ENCODE measurements at regions not wholly inside any gene's neighbourhood (a gene's known extent, or its start where the extent isn't known, plus 50 kb on each side); places are given as distances from the start of the nearest gene placed in this dataset.
"Not testable (repeated sequence)": the region's sequence is repeated elsewhere in the genome, so short reads cannot be mapped to it uniquely, and the experiment has no call there.

DNA sequence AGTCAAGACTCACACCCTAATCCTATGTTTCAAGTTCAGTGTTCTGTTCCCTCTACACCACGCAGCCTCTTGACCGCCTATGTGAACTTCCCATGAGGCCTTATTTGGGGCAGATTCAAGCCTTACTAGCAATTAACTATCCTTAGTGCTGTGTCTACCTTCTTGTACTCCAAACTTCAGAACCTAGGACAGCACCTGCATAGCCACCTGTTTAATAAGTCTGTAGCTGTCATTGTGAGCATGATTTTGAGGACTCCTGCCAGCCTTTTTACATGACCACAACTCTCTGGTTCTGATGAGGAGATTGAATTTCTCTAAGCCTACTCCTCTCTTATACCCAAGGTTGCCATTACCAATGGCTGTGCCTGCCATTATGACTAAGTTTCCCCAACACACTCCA is 50.8 kb upstream of the PCSK1 start:
- H3K36me3 ChIP-seq (replicated peaks) = no peaks in the 10 kb centered on the region
- peak; percentile 8 to 40 for DNase-seq (ENCODE audit: low spot score in 2 of 2)
- H3K4me1 ChIP-seq = no peaks in the 10 kb centered on the region
- no peaks in the 10 kb centered on the region for H3K9me3 ChIP-seq
- no peak overlapping the region for H3K4me3 ChIP-seq
- in situ Hi-C loops (cut with MboI; ENCODE audit: low sequenced_read_pairs) = no loop called here
- H3K27me3 ChIP-seq (ENCODE audit: low read depth) = peaks cover 3% of the 10 kb centered on the region; the same call in 1 of the 2 replicates

DNA sequence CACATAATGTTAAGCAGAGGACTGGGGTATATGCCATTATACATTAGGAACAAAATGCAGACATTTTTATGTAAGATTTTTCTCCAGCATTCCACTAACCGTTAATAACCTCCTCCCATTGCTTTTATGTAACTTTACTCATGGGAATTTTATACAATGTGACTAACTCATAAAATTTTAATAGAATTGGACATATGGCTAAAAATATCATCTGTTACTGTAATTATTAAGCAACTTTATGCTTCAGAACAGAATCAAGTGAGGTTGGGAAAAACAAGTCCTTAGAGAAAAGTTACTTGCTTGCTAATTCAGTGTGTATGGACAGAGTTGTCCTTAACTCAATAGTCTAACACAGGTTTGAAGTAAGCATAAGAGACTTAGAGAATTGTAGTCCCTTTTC is 54.8 kb upstream of the PCSK1 start:
- Histone ChIP-seq H3K9me3 (no peaks in the 10 kb centered on the region), H3K4me3 (no peak overlapping the region), H3K27me3 (ENCODE audit: low read depth) (peaks cover 6% of the 10 kb centered on the region; the same call in 1 of the 2 replicates), H3K4me1 (no peaks in the 10 kb centered on the region), H3K36me3 (replicated peaks) (no peaks in the 10 kb centered on the region)
- in situ Hi-C loops (cut with MboI; ENCODE audit: low sequenced_read_pairs) = no loop called here
- DNase-seq (ENCODE audit: low spot score in 2 of 2) = no peak

DNA sequence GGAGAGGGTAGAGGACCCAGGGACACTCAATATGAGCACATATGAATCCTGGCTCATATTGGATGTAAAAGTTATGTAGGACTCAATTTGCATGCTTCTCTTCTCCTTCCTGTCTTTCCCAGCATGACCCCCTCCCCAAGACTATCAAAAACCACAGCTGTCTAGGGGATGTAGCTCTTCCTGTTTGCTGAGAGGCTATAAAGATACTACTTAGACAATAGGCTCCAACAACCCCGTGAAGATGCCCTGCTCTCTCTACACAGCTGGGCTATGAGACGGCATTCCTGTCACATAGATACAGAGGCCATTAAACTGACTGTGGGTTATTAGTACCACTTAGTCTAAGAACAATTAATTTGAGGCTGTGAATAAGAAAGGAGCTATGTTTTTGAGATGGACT is 56.5 kb upstream of the PCSK1 start:
- Histone ChIP-seq H3K9me3 (no peaks in the 10 kb centered on the region), H3K4me3 (no peak overlapping the region), H3K36me3 (replicated peaks) (no peaks in the 10 kb centered on the region), H3K4me1 (no peaks in the 10 kb centered on the region), H3K27me3 (ENCODE audit: low read depth) (peaks cover 6% of the 10 kb centered on the region; the same call in 1 of the 2 replicates)
- DNase-seq (ENCODE audit: low spot score in 2 of 2) = no peak
- in situ Hi-C loops (cut with MboI; ENCODE audit: low sequenced_read_pairs) = no loop called here

DNA sequence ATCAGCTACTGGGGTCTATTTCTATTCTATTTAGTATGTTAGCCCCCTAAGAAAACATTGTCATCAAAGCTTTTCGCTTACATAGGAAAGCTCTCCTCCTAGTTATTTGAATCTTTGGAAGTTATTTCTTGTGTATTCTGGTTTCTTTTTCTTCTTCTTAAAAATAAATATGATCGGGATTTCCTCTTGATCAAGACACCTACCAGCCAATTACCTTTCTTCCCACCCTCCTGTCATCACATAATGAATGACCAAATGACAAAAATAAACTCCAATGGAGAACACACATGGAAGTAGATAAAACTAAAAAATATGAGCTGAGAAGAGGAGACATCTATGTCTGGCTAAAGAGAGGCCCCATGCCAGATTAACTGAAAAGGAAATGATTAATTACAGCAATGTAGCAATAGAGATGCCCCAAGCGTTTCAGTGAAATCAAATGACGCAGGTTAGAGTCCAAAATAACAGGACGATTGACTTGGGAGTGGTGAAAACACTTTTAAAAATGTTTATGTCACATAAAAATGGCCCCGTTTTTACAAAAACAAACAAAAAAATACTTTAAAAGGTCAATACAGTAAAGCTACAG is 59.5 kb upstream of the PCSK1 start:
- no peak for DNase-seq (ENCODE audit: low spot score in 2 of 2)
- Histone ChIP-seq H3K9me3 (no peaks in the 10 kb centered on the region), H3K27me3 (ENCODE audit: low read depth) (0 out of 2 replicates have a peak, but pooled peaks cover 5% of the 10 kb centered on the region), H3K4me1 (no peaks in the 10 kb centered on the region), H3K4me3 (no peak overlapping the region), H3K36me3 (replicated peaks) (no peaks in the 10 kb centered on the region)
- in situ Hi-C loops (cut with MboI; ENCODE audit: low sequenced_read_pairs) = no loop called here

DNA sequence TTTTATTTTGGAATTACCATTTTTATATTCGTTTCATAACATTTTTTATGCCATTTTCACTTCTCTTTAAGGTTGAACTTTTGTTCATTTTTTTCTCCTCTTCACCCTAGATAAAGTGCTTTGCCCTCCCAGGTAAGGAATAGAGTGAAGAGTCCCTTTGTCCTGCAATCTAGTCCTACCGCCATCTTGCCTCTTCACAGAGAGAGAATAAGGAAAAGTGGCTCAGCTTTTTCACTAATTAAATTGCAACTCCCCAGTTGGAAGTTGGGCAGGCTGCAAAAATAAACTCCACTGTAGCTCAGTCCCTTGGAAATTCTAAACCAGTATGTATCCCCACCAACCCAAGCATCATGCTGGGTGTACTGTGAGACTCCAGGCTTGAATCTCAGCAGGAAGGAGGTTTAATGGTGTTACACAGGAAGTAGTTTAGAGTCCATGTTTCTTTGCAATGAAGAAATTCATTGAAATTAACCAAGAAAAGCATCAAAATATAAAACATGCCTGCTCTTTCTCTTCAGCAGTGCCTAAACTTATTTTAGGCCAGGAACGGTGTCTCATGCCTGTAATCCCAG is 60.3 kb upstream of the PCSK1 start:
- no peaks in the 10 kb centered on the region for H3K9me3 ChIP-seq
- in situ Hi-C loops (cut with MboI; ENCODE audit: low sequenced_read_pairs) = no loop called here
- H3K4me3 ChIP-seq = no peak overlapping the region
- DNase-seq (ENCODE audit: low spot score in 2 of 2) = no peak
- H3K36me3 ChIP-seq (replicated peaks) = no peaks in the 10 kb centered on the region
- no peaks in the 10 kb centered on the region for H3K4me1 ChIP-seq
- 0 out of 2 replicates have a peak, but pooled peaks cover 3% of the 10 kb centered on the region for H3K27me3 ChIP-seq (ENCODE audit: low read depth)

DNA sequence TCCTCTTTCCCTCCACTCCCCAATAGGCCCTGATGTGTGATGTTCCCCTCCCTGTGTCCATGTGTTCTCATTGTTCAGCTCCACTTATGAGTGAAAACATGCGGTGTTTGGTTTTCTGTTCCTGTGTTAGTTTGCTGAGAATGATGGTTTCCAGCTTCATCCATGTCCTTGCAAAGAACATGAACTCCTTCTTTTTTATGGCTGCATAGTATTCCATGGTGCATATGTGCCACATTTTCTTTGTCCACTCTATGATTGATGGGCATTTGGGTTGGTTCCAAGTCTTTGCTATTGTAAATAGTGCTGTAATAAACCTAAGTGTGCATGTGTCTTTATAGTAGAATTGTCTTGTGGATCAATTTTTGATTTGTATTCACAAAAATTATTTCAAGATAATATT is 62.4 kb upstream of the PCSK1 start:
- H3K4me3 ChIP-seq; H3K9me3 ChIP-seq; in situ Hi-C loops (cut with MboI; ENCODE audit: low sequenced_read_pairs); H3K4me1 ChIP-seq; DNase-seq (ENCODE audit: low spot score in 2 of 2); H3K36me3 ChIP-seq (replicated peaks); H3K27me3 ChIP-seq (ENCODE audit: low read depth): not testable (repeated sequence)

DNA sequence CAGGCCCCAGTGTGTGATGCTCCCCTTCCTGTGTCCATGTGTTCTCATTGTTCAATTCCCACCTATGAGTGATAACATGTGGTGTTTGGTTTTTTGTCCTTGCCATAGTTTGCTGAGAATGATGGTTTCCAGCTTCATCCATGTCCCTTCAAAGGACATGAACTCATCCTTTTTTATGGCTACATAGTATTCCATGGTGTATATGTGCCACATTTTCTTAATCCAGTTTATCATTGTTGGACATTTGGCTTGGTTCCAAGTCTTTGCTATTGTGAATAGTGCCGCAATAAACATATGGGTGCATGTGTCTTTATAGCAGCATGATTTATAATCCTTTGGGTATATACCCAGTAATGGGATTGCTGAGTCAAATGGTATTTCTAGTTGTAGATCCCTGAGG is 64.0 kb upstream of the PCSK1 start:
- H3K36me3 ChIP-seq (replicated peaks); H3K4me3 ChIP-seq; H3K4me1 ChIP-seq; H3K27me3 ChIP-seq (ENCODE audit: low read depth); DNase-seq (ENCODE audit: low spot score in 2 of 2); in situ Hi-C loops (cut with MboI; ENCODE audit: low sequenced_read_pairs); H3K9me3 ChIP-seq: not testable (repeated sequence)

DNA sequence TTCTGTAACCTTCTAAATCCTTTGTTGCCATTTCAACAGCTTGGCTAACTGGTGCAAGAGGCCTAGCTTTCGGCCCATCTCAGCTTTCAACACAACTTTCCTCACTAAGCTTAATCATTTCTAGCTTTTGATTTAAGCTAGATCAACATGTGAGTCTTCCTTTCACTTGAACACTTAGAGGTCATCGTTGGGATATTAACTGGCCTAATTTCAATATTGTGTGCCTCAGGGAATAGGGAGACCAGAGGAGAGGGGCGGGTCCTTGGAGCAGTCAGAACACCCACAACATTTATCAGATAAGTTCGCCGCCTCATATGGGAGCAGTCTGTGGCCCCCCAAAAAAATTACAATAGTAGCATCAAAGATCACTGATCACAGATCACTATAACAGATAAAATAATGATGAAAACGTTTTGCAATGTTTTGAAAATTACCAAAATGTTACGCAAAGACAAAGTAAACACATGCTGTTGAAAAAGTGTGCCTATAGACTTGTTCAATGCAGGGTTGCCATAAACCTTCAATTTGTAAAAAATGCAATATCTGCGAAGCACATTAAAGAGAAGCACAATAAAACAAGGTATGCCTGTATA is 66.8 kb upstream of the PCSK1 start:
- peaks cover 3% of the 10 kb centered on the region; the same call in 1 of the 2 replicates for H3K27me3 ChIP-seq (ENCODE audit: low read depth)
- no peaks in the 10 kb centered on the region for H3K4me1 ChIP-seq
- H3K4me3 ChIP-seq = no peak overlapping the region
- no peaks in the 10 kb centered on the region for H3K9me3 ChIP-seq
- no peaks in the 10 kb centered on the region for H3K36me3 ChIP-seq (replicated peaks)
- in situ Hi-C loops (cut with MboI; ENCODE audit: low sequenced_read_pairs) = no loop called here
- no peak for DNase-seq (ENCODE audit: low spot score in 2 of 2)

GRCh38 chr5:96501991-96502646 is 69.1 kb upstream of the PCSK1 start:
- peaks cover 3% of the 10 kb centered on the region; the same call in 1 of the 2 replicates for H3K27me3 ChIP-seq (ENCODE audit: low read depth)
- in situ Hi-C loops (cut with MboI; ENCODE audit: low sequenced_read_pairs) = no loop called here
- H3K4me3 ChIP-seq = no peak overlapping the region
- no peaks in the 10 kb centered on the region for H3K4me1 ChIP-seq
- no peaks in the 10 kb centered on the region for H3K36me3 ChIP-seq (replicated peaks)
- no peaks in the 10 kb centered on the region for H3K9me3 ChIP-seq
- no peak for DNase-seq (ENCODE audit: low spot score in 2 of 2)

DNA sequence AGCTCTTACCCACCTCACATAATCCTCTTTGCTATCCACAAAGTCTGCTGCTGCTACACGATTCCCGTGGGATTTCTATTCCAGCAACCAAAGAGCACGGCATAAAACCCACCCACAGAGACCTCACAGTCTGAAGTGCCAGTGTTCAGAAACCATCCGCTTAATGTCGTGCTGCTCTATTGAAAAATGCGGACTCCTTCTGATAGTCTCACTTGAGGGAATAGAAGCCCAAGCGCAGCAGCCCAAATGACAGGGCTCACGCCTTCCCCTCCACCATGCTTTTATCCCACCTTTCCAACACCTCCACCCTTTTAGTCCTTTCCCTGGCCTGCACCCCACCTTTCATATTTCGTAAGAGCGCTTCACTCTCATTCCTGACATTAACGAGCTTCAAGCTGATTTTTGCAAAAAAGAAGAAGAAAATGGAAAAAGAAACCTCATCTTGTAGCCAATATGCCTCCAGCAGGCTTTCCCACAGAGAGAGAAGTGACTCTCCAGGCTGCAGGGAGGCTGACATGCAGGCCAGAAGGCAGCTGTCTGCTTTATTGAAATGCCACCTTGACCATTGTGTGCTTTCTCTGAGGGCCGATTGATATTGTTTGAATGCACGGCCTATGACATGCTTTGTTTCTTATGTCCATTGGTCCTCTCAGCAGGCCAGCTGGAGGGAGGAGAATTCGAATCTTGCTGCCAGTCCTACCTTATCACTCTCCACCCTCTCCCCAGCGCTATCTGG is 70.6 kb upstream of the PCSK1 start:
- Histone ChIP-seq H3K36me3 (replicated peaks) (no peaks in the 10 kb centered on the region), H3K9me3 (no peaks in the 10 kb centered on the region), H3K4me3 (no peak overlapping the region), H3K4me1 (no peaks in the 10 kb centered on the region), H3K27me3 (ENCODE audit: low read depth) (peaks cover 3% of the 10 kb centered on the region; the same call in 1 of the 2 replicates)
- in situ Hi-C loops (cut with MboI; ENCODE audit: low sequenced_read_pairs) = no loop called here
- DNase-seq (ENCODE audit: low spot score in 2 of 2) = peak in 1 of 2 experiments; percentile 8

- Histone ChIP-seq H3K4me3 (no peak overlapping the region), H3K9me3 (no peaks in the 10 kb centered on the region), H3K4me1 (no peaks in the 10 kb centered on the region), H3K27me3 (ENCODE audit: low read depth) (no peaks in the 10 kb centered on the region), H3K36me3 (replicated peaks) (no peaks in the 10 kb centered on the region)
- no peak for DNase-seq (ENCODE audit: low spot score in 2 of 2)
- in situ Hi-C loops (cut with MboI; ENCODE audit: low sequenced_read_pairs) = no loop called here
Observed at GRCh38 chr5:96506376-96506775, 73.3 kb upstream of the PCSK1 start.

DNA sequence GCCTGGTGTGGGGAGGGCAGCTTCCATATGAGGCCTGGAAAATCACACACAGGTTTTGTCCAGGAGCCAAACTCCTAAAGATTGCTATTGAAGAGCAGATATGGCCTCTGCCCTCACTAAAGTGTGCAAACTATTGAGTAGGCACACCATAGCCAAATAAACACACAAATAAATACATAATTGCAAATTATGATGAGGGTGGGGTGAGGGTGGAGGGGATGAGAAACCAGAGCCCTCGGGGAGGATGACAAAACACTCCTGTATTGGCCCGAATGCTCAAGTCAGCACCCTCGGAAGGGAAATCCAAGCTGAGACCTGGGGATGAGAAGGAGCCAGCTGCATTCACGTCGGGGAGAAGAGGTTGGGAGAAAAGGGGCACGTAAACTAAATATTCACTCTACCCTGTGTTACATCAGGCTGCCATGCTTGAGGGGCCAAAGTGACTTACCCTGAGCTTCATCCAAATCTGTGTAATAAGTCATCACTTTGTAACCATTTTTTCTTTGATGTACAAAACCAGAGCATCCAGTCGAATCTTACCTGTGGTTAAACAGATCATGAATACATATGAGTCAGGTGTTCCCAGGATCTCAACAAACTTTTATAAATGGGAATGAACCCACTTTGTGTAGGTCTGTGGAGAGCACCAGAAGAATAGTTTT is 73.9 kb upstream of the PCSK1 start:
- no peaks in the 10 kb centered on the region for H3K9me3 ChIP-seq
- H3K27me3 ChIP-seq (ENCODE audit: low read depth) = no peaks in the 10 kb centered on the region
- in situ Hi-C loops (cut with MboI; ENCODE audit: low sequenced_read_pairs) = no loop called here
- H3K4me1 ChIP-seq = no peaks in the 10 kb centered on the region
- H3K36me3 ChIP-seq (replicated peaks) = no peaks in the 10 kb centered on the region
- H3K4me3 ChIP-seq = no peak overlapping the region
- no peak for DNase-seq (ENCODE audit: low spot score in 2 of 2)

DNA sequence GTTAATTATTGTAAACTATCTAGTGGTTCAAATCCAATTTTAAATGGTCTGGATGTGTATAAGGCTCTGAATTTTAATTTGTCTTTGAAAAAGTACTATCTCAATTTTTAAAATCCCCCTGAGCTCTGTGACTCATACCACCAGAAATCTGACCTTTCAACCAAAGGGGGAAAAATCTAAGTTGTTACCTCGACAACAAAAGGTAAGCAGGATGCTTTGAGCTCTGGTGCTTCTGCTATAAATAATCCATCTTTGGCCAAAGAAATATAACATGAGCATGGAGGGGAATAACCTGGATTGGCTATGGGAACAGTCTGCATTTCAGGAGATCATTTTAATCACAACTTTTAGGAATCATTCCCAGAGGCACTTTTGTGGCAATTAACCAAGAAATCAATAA is 76.3 kb upstream of the PCSK1 start:
- Histone ChIP-seq H3K4me3 (no peak overlapping the region), H3K36me3 (replicated peaks) (no peaks in the 10 kb centered on the region), H3K9me3 (no peaks in the 10 kb centered on the region), H3K4me1 (no peaks in the 10 kb centered on the region), H3K27me3 (ENCODE audit: low read depth) (no peaks in the 10 kb centered on the region)
- no peak for DNase-seq (ENCODE audit: low spot score in 2 of 2)
- in situ Hi-C loops (cut with MboI; ENCODE audit: low sequenced_read_pairs) = no loop called here

Measured in HAP-1 (cell line).